OCI-LY7 (cell line): ENCODE measurements at regions not wholly inside any gene's neighbourhood (a gene's known extent, or its start where the extent isn't known, plus 50 kb on each side); places are given as distances from the start of the nearest gene placed in this dataset.

ENCODE experiments used
- BruUV-seq: library from RNA; stranded (reverse); fragments of 400-500 nt; replicated peaks from 2 replicates; lab custom pipeline; 2021; lab: Mats Ljungman, UMichigan
- CTCF ChIA-PET: fragments of 300-600 bp; sonication (Branson Sonifier 250); formaldehyde crosslinking; loops from one replicate; lab custom pipeline; 2022; ENCODE audit warnings: antibody characterized with exemption; ENCODE audit not compliant: unreplicated experiment; lab: Charles Lee
- POLR2A ChIA-PET: fragments of 300-600 bp; sonication (Branson Sonifier 250); formaldehyde crosslinking; loops from one replicate; lab custom pipeline; 2022; ENCODE audit warnings: antibody characterized with exemption; lab: Charles Lee
- DNase-seq: peaks from one replicate; pipeline ENCODE4 v3.0.0-alpha.2; 2015; ENCODE audit warnings: low spot score
- H2AFZ ChIP-seq: fragments of 200-600 bp; sonication (generic), shearing (Covaris generic); 2 replicates; pipeline ENCODE4 v1.6.1; 2014; ENCODE audit warnings: mild to moderate bottlenecking, antibody characterized with exemption, low read length, moderate library complexity
- H3K27ac ChIP-seq: fragments of 200-600 bp; sonication (generic); 2 replicates; pipeline ENCODE4 v1.5.1; 2014; ENCODE audit warnings: mixed run types, low read depth, mild to moderate bottlenecking, moderate library complexity, low read length, inconsistent platforms; ENCODE audit not compliant: poor library complexity, severe bottlenecking
- H3K36me3 ChIP-seq: fragments of 200-600 bp; sonication (generic); 2 replicates; pipeline ENCODE4 v1.6.1; 2014; ENCODE audit warnings: mild to moderate bottlenecking, antibody characterized with exemption, low read length, moderate library complexity, mixed read lengths; ENCODE audit not compliant: insufficient read depth
- H3K4me1 ChIP-seq: fragments of 200-600 bp; sonication (generic); 2 replicates; pipeline ENCODE4 v1.5.1; 2014; ENCODE audit warnings: mild to moderate bottlenecking, low read length; ENCODE audit not compliant: insufficient read depth, poor library complexity, severe bottlenecking
- H3K4me2 ChIP-seq: fragments of 200-600 bp; sonication (generic); 2 replicates; pipeline ENCODE4 v1.6.1; 2014; ENCODE audit warnings: mild to moderate bottlenecking, low read length
- H3K4me3 ChIP-seq: fragments of 200-600 bp; sonication (generic); 2 replicates; pipeline ENCODE4 v1.5.1; 2014; ENCODE audit warnings: mild to moderate bottlenecking, low read depth, low read length; ENCODE audit not compliant: poor library complexity, severe bottlenecking
- H3K79me2 ChIP-seq: fragments of 200-600 bp; sonication (generic); 2 replicates; pipeline ENCODE4 v1.6.1; 2016; ENCODE audit warnings: low read depth, mild to moderate bottlenecking, low read length, moderate library complexity, mixed read lengths; ENCODE audit not compliant: insufficient read depth
- H3K9me2 ChIP-seq: fragments of 200-600 bp; sonication (generic); 2 replicates; pipeline ENCODE4 v1.6.1; 2016; ENCODE audit warnings: mild to moderate bottlenecking, low read length, mixed read lengths; ENCODE audit not compliant: insufficient read depth
- H3K9me3 ChIP-seq: fragments of 200-600 bp; sonication (generic); 2 replicates; pipeline ENCODE4 v1.6.1; 2014; ENCODE audit warnings: mild to moderate bottlenecking, mixed run types, low read length, mixed read lengths
- H4K20me1 ChIP-seq: fragments of 200-600 bp; sonication (generic); 2 replicates; pipeline ENCODE4 v1.6.1; 2014; ENCODE audit warnings: mild to moderate bottlenecking, antibody characterized with exemption, low read length, moderate library complexity, mixed read lengths; ENCODE audit not compliant: insufficient read depth
- EZH2phosphoT487 ChIP-seq: fragments of 200-600 bp; sonication (generic); IDR thresholded peaks from 2 replicates; pipeline ENCODE4 v1.6.1; 2018; ENCODE audit warnings: low read depth, borderline replicate concordance, mild to moderate bottlenecking, mixed run types, antibody characterized with exemption, low read length, moderate library complexity, mixed read lengths
- intact Hi-C: fragments of 100-400 bp; cut with micrococcal nuclease; formaldehyde crosslinking; loops from one replicate; pipeline ENCODE4 v1.10.0; 2022; ENCODE audit not compliant: unreplicated experiment
- TF ChIP-seq, protein P1 (sequence below): fragments of 200-600 bp; sonication (generic); conservative IDR thresholded peaks from 2 replicates; pipeline ENCODE4 v1.5.1; 2014; ENCODE audit warnings: mild to moderate bottlenecking, antibody characterized with exemption, low read length, moderate library complexity, mixed read lengths

GRCh38 chr12:24446287-24446686 is 496.8 kb upstream of the SOX5 start:
- no peak overlapping the region for H3K4me3 ChIP-seq
- ChIA-PET POLR2A (interaction anchor here (0.5 to 1.6 kb wide), 2 partner anchors 30 to 522 kb away, joined by 3 to 4 read pairs; no protein-coding TSS in a partner anchor), CTCF (no interaction called here)
- H3K4me2 ChIP-seq: no peak overlapping the region
- H3K9me2 ChIP-seq: no peaks in the 10 kb centered on the region
- intact Hi-C loops: no loop called here
- BruUV-seq: no TSS peak
- no peaks in the 10 kb centered on the region for H3K36me3 ChIP-seq
- no peak overlapping the region for H3K27ac ChIP-seq
- no peaks in the 10 kb centered on the region for H4K20me1 ChIP-seq
- DNase-seq: no peak
- no peaks in the 10 kb centered on the region for H3K79me2 ChIP-seq
- H3K9me3 ChIP-seq: no peaks in the 10 kb centered on the region
- H3K4me1 ChIP-seq: no peaks in the 10 kb centered on the region
- TF ChIP-seq, protein P1, sequence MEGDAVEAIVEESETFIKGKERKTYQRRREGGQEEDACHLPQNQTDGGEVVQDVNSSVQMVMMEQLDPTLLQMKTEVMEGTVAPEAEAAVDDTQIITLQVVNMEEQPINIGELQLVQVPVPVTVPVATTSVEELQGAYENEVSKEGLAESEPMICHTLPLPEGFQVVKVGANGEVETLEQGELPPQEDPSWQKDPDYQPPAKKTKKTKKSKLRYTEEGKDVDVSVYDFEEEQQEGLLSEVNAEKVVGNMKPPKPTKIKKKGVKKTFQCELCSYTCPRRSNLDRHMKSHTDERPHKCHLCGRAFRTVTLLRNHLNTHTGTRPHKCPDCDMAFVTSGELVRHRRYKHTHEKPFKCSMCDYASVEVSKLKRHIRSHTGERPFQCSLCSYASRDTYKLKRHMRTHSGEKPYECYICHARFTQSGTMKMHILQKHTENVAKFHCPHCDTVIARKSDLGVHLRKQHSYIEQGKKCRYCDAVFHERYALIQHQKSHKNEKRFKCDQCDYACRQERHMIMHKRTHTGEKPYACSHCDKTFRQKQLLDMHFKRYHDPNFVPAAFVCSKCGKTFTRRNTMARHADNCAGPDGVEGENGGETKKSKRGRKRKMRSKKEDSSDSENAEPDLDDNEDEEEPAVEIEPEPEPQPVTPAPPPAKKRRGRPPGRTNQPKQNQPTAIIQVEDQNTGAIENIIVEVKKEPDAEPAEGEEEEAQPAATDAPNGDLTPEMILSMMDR: no peak
- no peak for TF ChIP-seq EZH2phosphoT487
- no peak overlapping the region for H2AFZ ChIP-seq

DNA sequence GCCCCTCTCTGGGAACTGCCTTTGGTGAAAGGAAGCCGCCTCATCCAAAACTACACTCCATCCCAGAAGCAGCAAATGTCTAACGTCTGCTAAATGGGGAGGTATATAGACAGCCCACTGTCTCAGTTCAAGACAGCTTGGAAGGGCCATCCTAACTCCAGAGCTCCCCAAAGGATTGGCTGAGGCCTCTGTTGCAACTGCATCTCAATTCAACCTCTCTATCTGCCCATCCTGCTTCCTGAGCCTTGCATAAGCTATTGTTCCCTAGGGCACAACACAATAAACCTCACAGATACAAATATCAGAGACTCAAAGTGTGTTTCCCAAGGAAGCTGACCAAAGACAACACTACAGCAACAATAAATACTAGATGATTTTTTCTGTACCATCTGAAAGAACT is 495.2 kb upstream of the SOX5 start:
- H3K36me3 ChIP-seq: no peaks in the 10 kb centered on the region
- TF ChIP-seq, protein P1: no peak
- TF ChIP-seq EZH2phosphoT487: no peak
- H3K9me3 ChIP-seq: no peaks in the 10 kb centered on the region
- no peak overlapping the region for H3K27ac ChIP-seq
- ChIA-PET POLR2A (interaction anchor here (1.0 to 1.6 kb wide), 2 partner anchors 8 to 17 kb away, joined by 3 read pairs; no protein-coding TSS in a partner anchor), CTCF (no interaction called here)
- intact Hi-C loops: no loop called here
- no peaks in the 10 kb centered on the region for H3K4me1 ChIP-seq
- no peaks in the 10 kb centered on the region for H4K20me1 ChIP-seq
- no peak overlapping the region for H3K4me3 ChIP-seq
- no TSS peak for BruUV-seq
- no peak overlapping the region for H2AFZ ChIP-seq
- DNase-seq: no peak
- H3K4me2 ChIP-seq: no peak overlapping the region
- no peaks in the 10 kb centered on the region for H3K79me2 ChIP-seq
- H3K9me2 ChIP-seq: no peaks in the 10 kb centered on the region

DNA sequence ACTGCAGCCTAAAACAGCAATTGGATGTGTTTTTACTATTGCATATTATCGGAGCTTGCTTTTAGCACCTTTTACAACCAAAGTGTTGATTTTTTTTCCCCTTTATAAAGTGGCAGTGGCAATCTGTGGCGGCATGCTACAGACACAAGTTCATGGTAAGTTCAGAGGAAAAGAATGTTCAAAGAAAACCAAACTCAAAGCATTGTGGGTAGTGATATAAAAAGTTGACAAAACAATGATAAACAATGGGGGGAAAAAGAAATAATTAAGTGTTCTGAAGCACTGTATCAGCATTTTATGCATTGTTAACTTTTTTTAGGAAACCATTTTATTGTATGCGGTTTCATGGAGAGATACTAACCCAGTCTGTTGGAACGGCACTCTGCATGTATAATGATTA is 492.0 kb upstream of the SOX5 start:
- H3K4me3 ChIP-seq: no peak overlapping the region
- no peak overlapping the region for H2AFZ ChIP-seq
- no peak for DNase-seq
- H3K79me2 ChIP-seq: no peaks in the 10 kb centered on the region
- H3K9me2 ChIP-seq: no peaks in the 10 kb centered on the region
- intact Hi-C loops: no loop called here
- H3K27ac ChIP-seq: no peak overlapping the region
- ChIA-PET CTCF (no interaction called here), POLR2A (no interaction called here)
- H4K20me1 ChIP-seq: no peaks in the 10 kb centered on the region
- TF ChIP-seq, protein P1: no peak
- TF ChIP-seq EZH2phosphoT487: no peak
- no peak overlapping the region for H3K4me2 ChIP-seq
- BruUV-seq: no TSS peak
- no peaks in the 10 kb centered on the region for H3K36me3 ChIP-seq
- H3K9me3 ChIP-seq: no peaks in the 10 kb centered on the region
- no peaks in the 10 kb centered on the region for H3K4me1 ChIP-seq
